GM23248 (cell line): ENCODE measurements at regions not wholly inside any gene's neighbourhood (a gene's known extent, or its start where the extent isn't known, plus 50 kb on each side); places are given as distances from the start of the nearest gene placed in this dataset.

ENCODE experiments used
- EZH2 ChIP-seq: fragments of 200-600 bp; sonication (generic); IDR thresholded peaks from 2 replicates; pipeline ENCODE4 v1.6.1; 2018; ENCODE audit warnings: antibody characterized with exemption, mild to moderate bottlenecking; ENCODE audit not compliant: insufficient read depth, poor library complexity, severe bottlenecking
- EZH2phosphoT487 ChIP-seq: fragments of 200-600 bp; sonication (generic); IDR thresholded peaks from 2 replicates; pipeline ENCODE4 v1.6.1; 2018; ENCODE audit warnings: antibody characterized with exemption, moderate library complexity, mild to moderate bottlenecking, low read depth; ENCODE audit not compliant: insufficient read depth

DNA sequence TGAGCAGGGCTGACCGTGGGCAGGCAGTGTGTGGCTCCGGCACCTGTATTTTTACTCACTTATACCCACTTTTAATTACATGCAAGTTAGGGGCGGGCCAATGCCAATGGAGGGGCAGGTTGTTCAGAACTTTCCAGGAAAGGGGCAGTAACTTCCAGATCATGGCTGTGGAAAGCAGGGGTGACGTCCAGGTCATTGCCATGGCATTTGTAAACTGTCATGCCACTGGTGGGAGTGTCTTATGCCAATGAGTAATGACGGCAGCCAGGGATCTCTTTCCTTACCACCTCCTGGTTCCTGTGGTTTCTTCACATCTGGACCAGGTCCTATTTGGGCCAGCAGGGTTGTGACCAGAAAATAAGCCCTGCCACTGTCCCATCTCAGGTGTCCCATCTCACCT is 258.7 kb downstream of the THBS2 start:
- TF ChIP-seq EZH2 (no peak), EZH2phosphoT487 (no peak)
